Stomach (tissue), 8 donors: ENCODE measurements at regions not wholly inside any gene's neighbourhood (a gene's known extent, or its start where the extent isn't known, plus 50 kb on each side); places are given as distances from the start of the nearest gene placed in this dataset.

Experiments
- DNase-seq, 2 donors: peaks; one replicate each; pipeline versions ENCODE4 v3.0.0 to v3.0.0-alpha.2; 2013 to 2019
- H3K27ac ChIP-seq, 5 donors: fragments of 200-600 bp in 4 of 5; sonication (generic) in 4 of 5; one replicate each; pipeline ENCODE4 v1.5.1; 2013 to 2019; ENCODE audit warnings: mild to moderate bottlenecking in 1 of 5, moderate library complexity in 1 of 5
- H3K27me3 ChIP-seq, 3 donors: fragments of 200-600 bp; sonication (generic); one replicate each; pipeline ENCODE4 v1.5.1; 2017 to 2019; ENCODE audit warnings: mixed run types in 1 of 3
- H3K36me3 ChIP-seq, 4 donors: fragments of 200-600 bp; sonication (generic); 1 replicate in 3 of 4; 2 replicates in 1 of 4; pipeline ENCODE4 v1.5.1; 2016 to 2019
- H3K4me1 ChIP-seq, 4 donors: fragments of 200-600 bp; sonication (generic); one replicate each; pipeline ENCODE4 v1.5.1; 2016 to 2019
- H3K4me3 ChIP-seq, 4 donors: fragments of 200-600 bp; sonication (generic) in 3 of 4; one replicate each; pipeline ENCODE4 v1.5.1; 2016 to 2019; ENCODE audit warnings: mild to moderate bottlenecking in 1 of 4
- H3K9me3 ChIP-seq, 4 donors: fragments of 200-600 bp; sonication (generic); one replicate each; pipeline ENCODE4 v1.5.1; 2016 to 2019
- EP300 ChIP-seq: sonication (generic); formaldehyde crosslinking; IDR thresholded peaks from one replicate; pipeline ENCODE4 v1.6.1; 2017; ENCODE audit warnings: antibody characterized with exemption
- POLR2A ChIP-seq, 4 donors: fragments of 450-650 bp; IDR thresholded peaks; one replicate each; pipeline ENCODE4 v1.6.1; 2016; ENCODE audit warnings: antibody characterized with exemption in 4 of 4, control low read depth in 2 of 4, mild to moderate bottlenecking in 1 of 4, moderate library complexity in 1 of 4
- POLR2AphosphoS5 ChIP-seq, 3 donors: sonication (generic); formaldehyde crosslinking; IDR thresholded peaks; one replicate each; pipeline ENCODE4 v1.6.1; 2016; ENCODE audit warnings: antibody characterized with exemption in 3 of 3
- WGBS, 5 donors: extraction: QIAGEN DNeasy Blood & Tissue Kit in 3 of 5; methylation state at CpG; one replicate each; pipeline versions ENCODE4 v1.1.5 to v1.1.7; 2013 to 2018; 5-methylcytosine and 5-hydroxymethylcytosine counted together
- intact Hi-C: fragments of 100-400 bp; cut with DNase I; formaldehyde crosslinking; loops from one replicate; pipeline ENCODE4 v1.15.1; 2023; ENCODE audit warnings: low total_unique reads
- TF ChIP-seq, protein P1 (sequence below), 7 experiments: fragments of 450-650 bp in 4 of 7; fragments of 200-600 bp in 3 of 7; sonication (generic) in 3 of 7; IDR thresholded peaks; one replicate each; pipeline ENCODE4 v1.5.1; 2016 to 2019; ENCODE audit warnings: antibody characterized with exemption in 7 of 7, control low read depth in 2 of 7, mild to moderate bottlenecking in 1 of 7
- donor health status: healthy with polysubstance abuse.
- donor health status: Bipolar disorder and iron deficiency.
- donor health status: healthy.

DNA sequence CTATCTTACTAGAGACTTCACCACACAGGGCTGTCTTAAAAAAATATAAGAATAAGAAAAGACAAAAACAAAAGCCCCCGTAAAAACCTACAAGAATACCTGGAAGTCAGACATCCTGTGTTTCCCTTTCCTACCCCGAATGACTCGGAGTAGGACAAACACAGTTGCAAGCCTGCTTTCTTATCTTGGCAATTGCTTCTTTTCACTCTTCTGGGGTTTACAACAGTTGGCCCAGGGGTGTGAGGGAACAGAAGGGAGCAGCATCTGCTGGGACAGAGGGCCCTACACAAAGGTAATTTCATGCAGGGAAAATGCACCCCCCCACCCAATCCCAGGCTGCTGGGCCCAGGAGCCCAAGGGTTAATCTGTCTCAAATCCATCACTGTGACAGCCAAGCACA is 220.6 kb downstream of the ARHGAP12 start:
- Histone ChIP-seq H3K27me3 (no peaks in the 10 kb centered on the region), H3K27ac (peak overlapping the region; percentile 64 to 88 (median 82)), H3K36me3 (no peaks in the 10 kb centered on the region), H3K4me1 (peaks cover 13 to 41% (median 28%) of the 10 kb centered on the region in 4 donors), H3K4me3 (no peak overlapping the region), H3K9me3 (peaks cover 0 to 27% (median 12%) of the 10 kb centered on the region in 4 donors)
- DNase-seq = no peak
- intact Hi-C loops = no loop called here
- TF ChIP-seq EP300 (no peak), POLR2AphosphoS5 (IDR thresholded peaks at IDR 0.05) (no peak), POLR2A (IDR thresholded peaks at IDR 0.05) (no peak)
- TF ChIP-seq, protein P1, sequence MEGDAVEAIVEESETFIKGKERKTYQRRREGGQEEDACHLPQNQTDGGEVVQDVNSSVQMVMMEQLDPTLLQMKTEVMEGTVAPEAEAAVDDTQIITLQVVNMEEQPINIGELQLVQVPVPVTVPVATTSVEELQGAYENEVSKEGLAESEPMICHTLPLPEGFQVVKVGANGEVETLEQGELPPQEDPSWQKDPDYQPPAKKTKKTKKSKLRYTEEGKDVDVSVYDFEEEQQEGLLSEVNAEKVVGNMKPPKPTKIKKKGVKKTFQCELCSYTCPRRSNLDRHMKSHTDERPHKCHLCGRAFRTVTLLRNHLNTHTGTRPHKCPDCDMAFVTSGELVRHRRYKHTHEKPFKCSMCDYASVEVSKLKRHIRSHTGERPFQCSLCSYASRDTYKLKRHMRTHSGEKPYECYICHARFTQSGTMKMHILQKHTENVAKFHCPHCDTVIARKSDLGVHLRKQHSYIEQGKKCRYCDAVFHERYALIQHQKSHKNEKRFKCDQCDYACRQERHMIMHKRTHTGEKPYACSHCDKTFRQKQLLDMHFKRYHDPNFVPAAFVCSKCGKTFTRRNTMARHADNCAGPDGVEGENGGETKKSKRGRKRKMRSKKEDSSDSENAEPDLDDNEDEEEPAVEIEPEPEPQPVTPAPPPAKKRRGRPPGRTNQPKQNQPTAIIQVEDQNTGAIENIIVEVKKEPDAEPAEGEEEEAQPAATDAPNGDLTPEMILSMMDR (IDR thresholded peaks at IDR 0.05) = no peak
- 5 to 16% (median 9%) methylated on average over 3 of the region's 3 CpGs for WGBS, 5 donors

DNA sequence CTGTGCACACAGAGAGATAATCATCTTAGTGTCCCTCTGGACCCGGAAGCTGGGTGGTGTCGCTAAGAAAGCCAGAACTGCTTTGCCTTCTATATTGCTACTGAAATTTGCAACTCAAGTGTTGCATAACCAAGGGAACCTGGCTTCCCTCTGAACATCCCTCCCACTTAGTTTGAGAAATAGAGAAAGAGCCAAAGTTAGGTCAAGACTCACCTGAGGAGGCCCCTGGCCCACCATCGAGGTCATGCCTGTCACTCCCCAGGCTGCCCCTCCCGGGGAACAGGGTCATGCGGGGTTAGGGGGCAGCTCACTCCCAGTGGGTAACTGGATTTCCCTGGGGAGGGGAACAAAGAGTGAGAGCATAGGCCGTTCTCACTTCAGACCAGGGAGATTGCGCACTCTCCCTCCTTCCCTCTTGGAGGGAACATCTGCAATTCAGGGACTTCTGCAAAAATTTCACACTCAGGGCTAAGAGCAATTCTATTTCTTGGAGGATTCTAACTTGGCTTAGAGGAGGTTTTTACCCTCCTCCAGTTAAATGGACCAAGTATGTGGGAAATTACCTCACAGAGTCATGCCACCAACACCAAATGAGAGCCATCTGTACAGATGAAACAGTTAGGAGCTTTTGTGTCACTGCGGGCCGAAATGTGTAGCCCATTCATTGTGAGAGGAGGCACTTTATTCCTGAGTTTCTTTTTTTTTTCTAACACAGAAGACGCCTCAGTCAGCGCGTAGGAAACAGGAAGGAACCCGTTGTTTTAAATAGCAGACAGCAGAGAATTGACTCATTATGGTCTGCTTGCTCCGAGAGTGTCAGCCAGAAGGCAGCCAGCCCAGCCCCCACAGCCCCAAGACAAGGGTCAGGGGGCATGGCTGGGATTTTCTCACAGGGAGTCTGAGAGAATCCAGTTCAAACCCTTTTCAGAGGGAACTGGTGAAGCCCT is 221.3 kb downstream of the ARHGAP12 start:
- TF ChIP-seq, protein P1 (IDR thresholded peaks at IDR 0.05) = no peak
- TF ChIP-seq POLR2AphosphoS5 (IDR thresholded peaks at IDR 0.05) = peak in 1 of 3 donors; percentile 6
- Histone ChIP-seq H3K4me3 (peak overlapping the region in 1 of 4 donors; percentile 3), H3K36me3 (no peaks in the 10 kb centered on the region), H3K27ac (peak overlapping the region; percentile 42 to 88 (median 82)), H3K9me3 (peaks cover 0 to 21% (median 13%) of the 10 kb centered on the region in 4 donors), H3K27me3 (no peaks in the 10 kb centered on the region), H3K4me1 (peaks cover 13 to 46% (median 28%) of the 10 kb centered on the region in 4 donors)
- DNase-seq = peak in 1 of 2 donors; percentile 86
- intact Hi-C loops = no loop called here
- 16 to 26% (median 22%) methylated on average over 14 of the region's 14 CpGs for WGBS, 5 donors

DNA sequence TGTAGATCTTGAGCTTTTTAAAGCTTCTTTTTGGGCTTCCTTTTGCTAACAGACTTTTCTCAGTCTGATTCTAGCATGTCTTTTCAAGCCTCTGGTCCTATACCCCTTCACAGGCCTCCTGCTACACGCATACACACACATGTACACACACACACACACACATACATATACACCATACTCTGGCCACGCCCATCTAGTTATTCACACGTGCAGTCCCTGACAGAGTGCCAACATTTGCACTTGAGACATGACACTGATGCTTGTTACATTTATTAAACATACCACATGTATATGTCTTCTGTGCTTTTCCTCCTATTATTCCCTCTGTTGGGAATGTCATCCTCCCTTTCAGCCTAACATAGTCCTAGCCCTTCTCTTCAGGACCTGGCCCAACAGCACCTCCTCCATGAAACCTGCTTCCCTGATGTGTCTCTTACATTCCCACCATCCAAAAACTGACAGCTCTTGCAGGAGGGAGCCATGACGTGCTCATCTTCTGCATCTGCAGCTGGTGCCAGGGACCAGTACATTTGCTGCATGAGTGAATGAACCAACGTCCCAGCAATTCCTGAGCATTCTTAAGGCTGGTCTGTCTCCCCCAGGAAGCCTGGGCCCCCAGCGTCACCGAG is 222.1 kb downstream of the ARHGAP12 start:
- Histone ChIP-seq H3K36me3 (no peaks in the 10 kb centered on the region), H3K4me1 (peaks cover 13 to 52% (median 34%) of the 10 kb centered on the region in 4 donors), H3K27me3 (no peaks in the 10 kb centered on the region), H3K27ac (peak overlapping the region; percentile 37 to 88 (median 82)), H3K9me3 (peaks cover 0 to 16% (median 9%) of the 10 kb centered on the region in 4 donors), H3K4me3 (peak overlapping the region in 1 of 4 donors; percentile 3)
- TF ChIP-seq, protein P1 (IDR thresholded peaks at IDR 0.05) = no peak
- TF ChIP-seq POLR2A (IDR thresholded peaks at IDR 0.05) (no peak), EP300 (no peak), POLR2AphosphoS5 (IDR thresholded peaks at IDR 0.05) (no peak)
- intact Hi-C loops = no loop called here
- no peak for DNase-seq
- WGBS, 5 donors = 40 to 59% (median 55%) methylated on average over 7 of the region's 7 CpGs

DNA sequence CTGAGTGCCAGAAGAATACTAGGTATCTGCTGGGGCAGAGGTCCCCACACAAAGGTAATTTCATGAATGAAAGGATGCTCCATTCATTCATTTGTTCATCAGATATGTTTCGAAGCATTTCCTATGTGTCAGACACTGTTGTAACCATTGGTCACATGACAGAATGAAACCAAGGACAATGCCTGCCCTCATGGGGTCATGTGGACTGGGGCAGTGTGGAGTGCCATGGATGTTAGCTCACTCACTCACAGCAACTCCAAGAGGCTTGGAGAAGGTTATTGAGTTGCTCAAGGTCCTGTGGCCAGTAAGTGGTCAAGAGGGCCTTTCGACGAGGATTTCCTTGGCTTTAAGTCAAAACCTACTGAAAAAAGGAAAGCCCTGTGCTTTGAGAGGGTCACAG is 223.5 kb downstream of the ARHGAP12 start:
- Histone ChIP-seq H3K4me3 (no peak overlapping the region), H3K4me1 (peaks cover 22 to 66% (median 48%) of the 10 kb centered on the region in 4 donors), H3K36me3 (no peaks in the 10 kb centered on the region), H3K27me3 (no peaks in the 10 kb centered on the region), H3K27ac (peak overlapping the region in 2 of 5 donors; percentile 82 to 84), H3K9me3 (peaks cover 0 to 3% (median under 1%) of the 10 kb centered on the region in 4 donors)
- DNase-seq = no peak
- intact Hi-C loops = no loop called here
- TF ChIP-seq EP300 (no peak), POLR2A (IDR thresholded peaks at IDR 0.05) (no peak), POLR2AphosphoS5 (IDR thresholded peaks at IDR 0.05) (no peak)
- TF ChIP-seq, protein P1 (IDR thresholded peaks at IDR 0.05) = no peak
- 71 to 91% (median 80%) methylated on average over 3 of the region's 3 CpGs for WGBS, 5 donors
